ENCODE measurements at regions not wholly inside any gene's neighbourhood (a gene's known extent, or its start where the extent isn't known, plus 50 kb on each side); places are given as distances from the start of the nearest gene placed in this dataset.

DNA sequence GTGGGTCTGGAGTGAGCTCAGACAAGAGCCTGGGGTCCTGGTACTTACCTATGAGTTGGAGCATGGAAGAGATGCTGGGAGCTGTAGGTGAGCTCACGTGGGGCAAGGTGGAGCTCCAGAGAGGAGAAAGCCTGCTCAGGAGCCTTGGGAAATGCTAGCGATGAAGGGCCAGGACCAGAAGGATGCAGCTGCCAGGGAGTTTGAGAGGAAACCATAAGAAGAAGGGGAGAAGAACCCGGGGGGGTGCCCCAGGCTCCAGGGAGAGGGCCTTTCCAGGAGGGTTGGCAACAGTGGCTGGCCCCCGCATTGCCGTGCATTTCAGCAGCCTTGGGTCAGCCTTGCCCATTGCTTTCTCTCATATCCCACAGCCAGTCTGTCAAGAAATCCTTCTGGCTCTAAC lies 268.7 kb downstream of the GLI2 start:
- ChIA-PET CTCF (interaction anchor here (2.0 kb wide), 1 partner anchor 9 kb away, joined by 5 read pairs; no protein-coding TSS in a partner anchor), POLR2A (no interaction called here)
- TF ChIP-seq JUNB (IDR thresholded peaks at IDR 0.05) (no peak), ZFP36 (IDR thresholded peaks at IDR 0.05; ENCODE audit: borderline replicate concordance, partially characterized antibody) (no peak), RCOR1 (IDR thresholded peaks at IDR 0.05; ENCODE audit: low read depth, low read length) (no peak), CEBPB (IDR thresholded peaks at IDR 0.05) (no peak)
- TF ChIP-seq, protein P1, sequence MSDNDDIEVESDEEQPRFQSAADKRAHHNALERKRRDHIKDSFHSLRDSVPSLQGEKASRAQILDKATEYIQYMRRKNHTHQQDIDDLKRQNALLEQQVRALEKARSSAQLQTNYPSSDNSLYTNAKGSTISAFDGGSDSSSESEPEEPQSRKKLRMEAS (IDR thresholded peaks at IDR 0.05) = no peak
- H3K27ac ChIP-seq = no peak overlapping the region
- H3K4me1 ChIP-seq = no peaks in the 10 kb centered on the region
- no peak for ATAC-seq
- DNase-seq (ENCODE audit: low read depth in 1 of 2, low spot score in 1 of 2) = no peak
- no peak for FAIRE-seq
- H3K4me2 ChIP-seq = no peak overlapping the region
- 64% methylated on average over 5 of the region's 5 CpGs for WGBS (ENCODE audit: missing lambda C conversion rate)
- H3K9me3 ChIP-seq = peaks cover 14% of the 10 kb centered on the region; the same call in 1 of the 3 replicates
- no peak overlapping the region for H3K4me3 ChIP-seq

DNA sequence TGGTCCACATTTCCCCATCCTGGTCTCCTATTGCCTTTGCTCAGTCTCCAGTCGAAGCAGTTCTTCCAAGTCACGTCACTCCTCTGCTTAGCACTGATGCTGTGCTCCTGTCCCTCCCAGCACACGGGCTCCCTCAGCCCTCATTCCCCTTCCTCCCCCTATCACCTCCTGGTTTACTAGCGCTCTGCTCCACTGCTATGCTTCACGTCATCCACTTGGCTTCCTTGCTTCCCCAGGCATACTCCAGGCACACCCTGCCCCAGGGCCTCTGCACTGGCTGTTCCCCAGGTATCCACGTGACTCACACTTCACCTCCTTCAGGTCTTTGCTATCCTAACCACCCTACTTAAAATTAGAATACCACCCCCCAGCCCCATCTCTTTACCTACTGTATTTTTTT lies 269.3 kb downstream of the GLI2 start:
- ChIA-PET CTCF (interaction anchor here (1.4 kb wide), 1 partner anchor 29 kb away, joined by 3 read pairs; no protein-coding TSS in a partner anchor), POLR2A (no interaction called here)
- H3K9me3 ChIP-seq = peaks cover 19% of the 10 kb centered on the region; the same call in 1 of the 3 replicates
- H3K4me3 ChIP-seq = no peak overlapping the region
- WGBS (ENCODE audit: missing lambda C conversion rate) = 73% methylated on average over 6 of the region's 6 CpGs
- DNase-seq (ENCODE audit: low read depth in 1 of 2, low spot score in 1 of 2) (no peak), ATAC-seq (0 out of 6 replicates have a peak, but pooled peaks of 1 of the 2 experiments have one; percentile 36), FAIRE-seq (no peak)
- TF ChIP-seq KDM1A (IDR thresholded peaks at IDR 0.05; ENCODE audit: low read depth) (no peak), EP300 (IDR thresholded peaks at IDR 0.05) (no peak), HDAC2 (IDR thresholded peaks at IDR 0.05) (no peak), POLR2A (IDR thresholded peaks at IDR 0.05; ENCODE audit: low read length) (no peak)
- no peaks in the 10 kb centered on the region for H3K4me1 ChIP-seq
- no peak overlapping the region for H3K4me2 ChIP-seq
- no peak overlapping the region for H3K27ac ChIP-seq

DNA sequence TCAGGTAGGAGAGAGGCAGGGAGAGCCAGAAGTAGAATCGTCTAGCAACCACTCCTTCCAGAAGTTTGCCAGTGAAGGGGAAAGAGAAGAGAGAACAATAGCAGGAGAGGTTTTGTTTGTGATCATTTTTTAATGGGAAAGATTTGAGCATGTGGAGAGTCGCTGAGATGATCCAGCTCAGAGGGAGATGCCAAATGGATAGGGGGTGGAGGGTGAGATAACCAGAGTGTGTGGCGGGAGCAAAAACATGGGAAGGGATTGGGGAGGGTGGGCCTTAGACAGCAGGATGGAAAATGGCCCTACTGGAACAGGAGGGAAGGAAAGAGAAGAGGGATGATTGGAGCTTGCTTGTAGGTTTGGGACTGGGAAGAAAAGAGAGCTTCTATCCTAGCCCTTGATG lies 269.8 kb downstream of the GLI2 start:
- FAIRE-seq (no peak), ATAC-seq (no peak), DNase-seq (ENCODE audit: low read depth in 1 of 2, low spot score in 1 of 2) (no peak)
- ChIA-PET POLR2A (interaction anchor here (0.7 kb wide), 1 partner anchor 71 kb away, joined by 3 read pairs; no protein-coding TSS in a partner anchor), CTCF (interaction anchor here (1.2 to 1.4 kb wide), 2 partner anchors 29 to 65 kb away, joined by 3 to 6 read pairs; no protein-coding TSS in a partner anchor)
- TF ChIP-seq EHMT2 (IDR thresholded peaks at IDR 0.05; ENCODE audit: low read depth) = no peak
- TF ChIP-seq ESRRA (IDR thresholded peaks at IDR 0.05; ENCODE audit: borderline replicate concordance, low read length) = no peak
- TF ChIP-seq NPAS2 (CRISPR knock-in tag; IDR thresholded peaks at IDR 0.05; ENCODE audit: borderline replicate concordance) = no peak
- TF ChIP-seq, protein P2, sequence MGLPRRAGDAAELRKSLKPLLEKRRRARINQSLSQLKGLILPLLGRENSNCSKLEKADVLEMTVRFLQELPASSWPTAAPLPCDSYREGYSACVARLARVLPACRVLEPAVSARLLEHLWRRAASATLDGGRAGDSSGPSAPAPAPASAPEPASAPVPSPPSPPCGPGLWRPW (IDR thresholded peaks at IDR 0.05) = no peak
- TF ChIP-seq, protein P3, sequence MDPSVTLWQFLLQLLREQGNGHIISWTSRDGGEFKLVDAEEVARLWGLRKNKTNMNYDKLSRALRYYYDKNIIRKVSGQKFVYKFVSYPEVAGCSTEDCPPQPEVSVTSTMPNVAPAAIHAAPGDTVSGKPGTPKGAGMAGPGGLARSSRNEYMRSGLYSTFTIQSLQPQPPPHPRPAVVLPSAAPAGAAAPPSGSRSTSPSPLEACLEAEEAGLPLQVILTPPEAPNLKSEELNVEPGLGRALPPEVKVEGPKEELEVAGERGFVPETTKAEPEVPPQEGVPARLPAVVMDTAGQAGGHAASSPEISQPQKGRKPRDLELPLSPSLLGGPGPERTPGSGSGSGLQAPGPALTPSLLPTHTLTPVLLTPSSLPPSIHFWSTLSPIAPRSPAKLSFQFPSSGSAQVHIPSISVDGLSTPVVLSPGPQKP (IDR thresholded peaks at IDR 0.05; ENCODE audit: low read depth, low read length) = no peak
- TF ChIP-seq RAD21 (conservative IDR thresholded peaks at IDR 0.05 in 1 of 2, IDR thresholded peaks at IDR 0.05 in 1 of 2) = no peak
- TF ChIP-seq HOXA7 (CRISPR knock-in tag; IDR thresholded peaks at IDR 0.05) = no peak
- H3K9me3 ChIP-seq = peaks cover 24% of the 10 kb centered on the region; the same call in 2 of the 3 replicates
- no peaks in the 10 kb centered on the region for H3K4me1 ChIP-seq
- WGBS (ENCODE audit: missing lambda C conversion rate) = 86% methylated on average over 3 of the region's 3 CpGs
- H3K4me3 ChIP-seq = no peak overlapping the region
- no peak overlapping the region for H3K4me2 ChIP-seq
- H3K27ac ChIP-seq = no peak overlapping the region

GRCh38 chr2:121006743-121007489 lies 271.2 kb downstream of the GLI2 start:
- FAIRE-seq (no peak), ATAC-seq (no peak), DNase-seq (ENCODE audit: low read depth in 1 of 2, low spot score in 1 of 2) (no peak)
- TF ChIP-seq POLR2A (IDR thresholded peaks at IDR 0.05; ENCODE audit: low read length) = no peak
- ChIA-PET CTCF (interaction anchor here (1.2 to 1.5 kb wide), 3 partner anchors 17 to 64 kb away, joined by 3 to 6 read pairs (median 3); no protein-coding TSS in a partner anchor), POLR2A (no interaction called here)
- WGBS (ENCODE audit: missing lambda C conversion rate) = 90% methylated on average over 10 of the region's 10 CpGs
- Histone ChIP-seq H3K4me2 (no peak overlapping the region), H3K4me1 (no peaks in the 10 kb centered on the region), H3K9me3 (peaks cover 39% of the 10 kb centered on the region), H3K27ac (no peak overlapping the region), H3K4me3 (no peak overlapping the region)
